ENCODE measurements at regions not wholly inside any gene's neighbourhood (a gene's known extent, or its start where the extent isn't known, plus 50 kb on each side); places are given as distances from the start of the nearest gene placed in this dataset.

GRCh38 chr6:170135821-170136471 lies 154.9 kb downstream of the DLL1 start:
- peak; percentile 39 for DNase-seq (ENCODE audit: low spot score)

DNA sequence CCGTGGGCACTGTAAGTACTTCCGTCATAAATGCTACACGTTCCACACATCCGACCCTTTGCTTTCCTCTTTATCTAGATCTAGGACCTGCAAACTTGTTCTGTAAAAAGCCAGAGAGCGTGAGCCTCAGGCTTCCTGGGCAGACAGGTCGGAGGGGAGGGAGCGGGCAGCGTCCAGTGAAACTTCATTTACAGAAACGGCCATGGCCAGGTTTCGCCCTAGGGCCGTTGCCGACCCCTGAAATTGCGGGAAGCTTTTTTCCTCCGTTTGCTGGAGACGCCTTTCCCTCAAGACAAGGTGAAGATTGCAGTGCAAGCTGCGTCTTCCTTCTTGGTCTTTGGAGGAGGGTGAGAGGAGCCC lies 155.4 kb downstream of the DLL1 start:
- no peak for DNase-seq (ENCODE audit: low spot score)

DNA sequence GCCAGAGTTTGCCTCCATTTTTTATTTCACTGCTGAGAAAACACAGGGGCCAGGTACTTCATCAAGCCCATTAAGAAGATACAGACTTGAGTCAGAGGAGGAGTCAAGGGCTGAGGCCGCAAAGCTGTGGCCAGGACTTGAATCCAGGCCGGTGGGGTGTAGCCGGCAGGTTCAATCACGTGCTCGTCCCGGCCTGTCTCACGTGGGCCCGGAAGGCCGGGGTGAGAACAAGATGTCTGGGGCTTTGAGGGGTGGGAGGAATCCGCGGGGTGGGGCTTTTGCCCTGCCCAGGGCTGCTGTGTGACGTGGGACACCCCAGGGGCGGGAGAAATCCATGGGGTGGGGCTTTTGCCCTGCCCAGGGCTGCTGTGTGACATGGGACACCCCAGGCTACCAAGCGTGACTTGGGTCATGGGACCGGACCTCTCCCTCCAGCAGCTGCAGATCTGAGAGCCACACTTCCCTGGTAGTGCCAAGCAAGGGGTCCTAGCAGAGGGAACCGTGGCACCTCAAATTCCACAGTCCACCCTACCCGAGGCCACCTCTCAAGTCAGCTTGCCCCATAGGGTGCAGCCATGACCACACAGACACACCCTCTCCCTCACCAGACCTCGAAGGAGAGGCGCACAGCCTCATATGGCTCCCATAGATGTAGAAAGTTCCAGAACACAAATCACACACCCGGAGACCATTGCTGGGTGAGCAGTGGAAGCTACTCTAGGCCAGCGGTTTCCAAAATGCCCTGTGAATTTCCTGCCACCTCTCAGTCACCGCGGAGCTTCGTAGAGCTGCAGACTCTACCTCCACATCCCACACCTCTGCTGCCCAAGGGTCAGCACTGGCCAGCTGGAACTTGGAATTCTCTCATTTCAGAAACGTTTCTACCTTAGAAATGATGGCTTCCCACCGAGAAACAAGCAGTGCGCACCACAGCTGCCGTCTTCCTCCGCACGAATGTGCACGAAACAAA lies 156.1 kb downstream of the DLL1 start:
- DNase-seq (ENCODE audit: low spot score) = no peak

- no peak for DNase-seq (ENCODE audit: low spot score)
Measured at GRCh38 chr6:170134031-170134470, 156.8 kb downstream of the DLL1 start.

DNA sequence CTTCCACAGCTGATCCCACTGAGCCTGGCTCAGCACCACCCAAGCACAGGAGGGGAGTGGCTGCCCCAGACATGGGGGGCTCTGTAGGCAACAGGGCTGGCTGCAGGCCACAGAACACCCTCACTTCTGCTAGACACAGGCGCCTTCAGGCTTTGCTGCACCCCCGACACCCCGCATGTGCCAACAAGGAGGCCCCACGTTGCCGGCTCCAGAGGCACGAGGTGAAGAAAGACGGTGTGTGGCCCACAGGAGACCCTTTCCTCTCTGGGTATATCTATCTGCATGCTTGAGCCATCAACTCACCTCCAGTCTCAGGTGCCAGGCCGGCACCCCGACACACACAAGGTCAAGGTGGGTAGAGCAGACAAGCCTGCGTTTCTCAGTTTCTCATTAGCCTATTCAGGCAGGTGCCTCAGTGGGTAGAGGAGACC lies 158.3 kb downstream of the DLL1 start:
- DNase-seq (ENCODE audit: low spot score) = no peak

DNA sequence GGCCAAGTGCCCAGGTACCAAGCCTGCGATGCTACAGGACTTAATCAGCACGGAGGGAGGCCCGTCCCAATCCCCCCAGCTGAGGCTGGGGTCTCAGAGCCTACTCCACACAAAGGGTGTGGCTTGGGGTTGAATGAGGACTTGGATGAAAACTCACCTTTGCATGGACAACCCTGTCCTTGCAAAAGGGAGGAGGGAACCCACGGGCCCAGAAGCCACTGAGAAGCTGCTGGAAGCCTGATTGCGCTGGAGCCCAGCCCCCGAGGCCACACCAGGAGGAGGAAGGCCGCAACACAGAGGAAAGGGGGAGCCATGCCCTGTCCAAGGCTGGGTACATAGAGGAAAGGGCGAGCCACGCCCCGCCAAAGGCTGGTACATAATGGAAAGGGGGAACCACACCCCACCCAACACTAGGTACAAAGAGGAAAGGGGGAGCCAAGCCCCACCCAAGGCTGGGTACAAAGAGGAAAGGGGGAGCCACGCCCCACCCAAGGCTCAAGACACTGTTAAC lies 158.8 kb downstream of the DLL1 start:
- DNase-seq (ENCODE audit: low spot score) = no peak

- DNase-seq (ENCODE audit: low spot score) = no peak
Measured at GRCh38 chr6:170131351-170131750, 159.5 kb downstream of the DLL1 start.

GRCh38 chr6:170130771-170131241 lies 160.1 kb downstream of the DLL1 start:
- no peak for DNase-seq (ENCODE audit: low spot score)

- no peak for DNase-seq (ENCODE audit: low spot score)
Measured at GRCh38 chr6:170130201-170130621, 160.7 kb downstream of the DLL1 start.

DNA sequence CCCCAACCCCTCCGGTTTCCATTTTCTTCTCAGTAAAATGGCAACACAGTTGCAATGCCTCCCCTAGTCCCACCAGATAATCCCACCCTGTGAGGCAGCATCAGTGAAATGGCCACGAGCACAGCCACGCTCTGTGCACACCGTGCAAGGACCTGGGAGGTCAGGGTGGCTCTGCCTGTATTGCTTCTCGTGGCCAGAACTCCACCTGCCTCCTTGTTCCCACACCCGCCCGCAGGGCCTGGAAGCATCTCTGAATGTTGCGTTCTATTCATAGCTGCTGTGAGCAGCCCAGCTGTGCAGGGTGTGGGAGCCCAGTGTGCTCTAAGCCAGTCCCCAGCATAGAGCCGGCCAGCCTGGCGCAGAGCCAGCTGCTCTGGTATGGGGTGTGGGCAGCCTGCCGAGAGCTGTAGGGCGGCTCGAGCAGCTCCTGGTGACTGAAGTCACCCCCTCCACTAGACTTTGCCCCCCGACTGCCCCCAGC lies 161.1 kb downstream of the DLL1 start:
- DNase-seq (ENCODE audit: low spot score) = peak; percentile 36

DNA sequence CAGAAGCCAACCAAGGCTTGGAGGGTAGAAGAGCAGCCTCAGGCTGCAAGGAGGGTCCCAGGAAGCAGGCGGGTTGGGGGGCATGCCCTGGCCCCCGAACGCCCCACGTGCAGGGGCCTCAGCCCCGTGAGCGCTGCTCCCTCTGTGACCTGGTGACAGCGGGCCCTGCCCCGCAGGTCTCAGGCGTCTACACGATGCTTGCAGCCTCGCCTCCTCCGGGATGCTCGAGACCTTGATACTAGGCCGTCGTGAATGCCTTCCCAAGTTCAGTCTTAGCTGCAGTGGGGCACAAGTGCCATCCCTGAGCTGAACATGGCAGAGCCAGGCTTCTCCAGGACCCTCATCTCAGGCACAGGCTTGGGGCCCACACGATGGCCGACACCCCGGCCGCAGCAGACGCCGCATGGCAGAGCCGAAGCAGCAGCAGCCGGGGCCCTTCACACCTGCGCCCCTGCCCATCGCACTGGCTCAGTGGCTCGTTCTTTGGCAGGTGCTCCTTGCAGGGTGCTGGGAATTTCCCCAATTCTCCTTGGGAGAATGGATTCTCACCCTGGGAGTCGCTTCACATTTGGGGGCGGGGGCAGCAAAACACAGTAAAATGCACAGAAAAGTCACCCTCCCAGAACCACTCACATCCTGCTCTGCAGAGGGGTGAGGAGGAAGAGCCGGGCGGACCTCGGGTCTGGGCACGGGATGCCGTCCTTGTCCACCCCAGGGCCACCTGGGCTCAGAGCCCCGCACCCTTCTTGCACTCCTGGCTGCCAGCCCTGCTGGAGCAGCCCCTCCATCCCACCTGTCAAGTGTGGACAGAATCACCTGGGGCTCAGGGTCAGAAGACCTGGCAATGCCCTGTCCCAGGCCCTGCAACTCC lies 161.8 kb downstream of the DLL1 start:
- DNase-seq (ENCODE audit: low spot score) = no peak

DNA sequence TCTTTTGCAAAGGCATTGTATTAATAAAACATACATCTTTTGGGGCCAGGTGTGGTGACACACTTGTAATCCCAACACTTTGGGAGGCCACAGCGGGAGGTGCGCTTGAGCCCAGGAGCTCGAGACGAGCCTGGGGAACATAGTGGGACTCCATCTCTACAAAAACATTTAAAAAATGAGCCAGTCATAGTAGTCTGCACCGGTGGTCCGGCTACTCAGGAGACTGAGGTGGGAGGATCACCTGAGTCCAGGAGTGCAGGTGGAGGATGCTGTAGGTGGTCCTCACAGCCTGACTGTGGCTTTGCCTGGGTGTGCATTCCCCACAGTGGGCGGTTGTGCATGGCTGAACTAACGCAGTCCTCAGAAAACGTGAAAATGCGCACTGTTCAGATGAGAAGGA lies 162.5 kb downstream of the DLL1 start:
- no peak for DNase-seq (ENCODE audit: low spot score)

DNA sequence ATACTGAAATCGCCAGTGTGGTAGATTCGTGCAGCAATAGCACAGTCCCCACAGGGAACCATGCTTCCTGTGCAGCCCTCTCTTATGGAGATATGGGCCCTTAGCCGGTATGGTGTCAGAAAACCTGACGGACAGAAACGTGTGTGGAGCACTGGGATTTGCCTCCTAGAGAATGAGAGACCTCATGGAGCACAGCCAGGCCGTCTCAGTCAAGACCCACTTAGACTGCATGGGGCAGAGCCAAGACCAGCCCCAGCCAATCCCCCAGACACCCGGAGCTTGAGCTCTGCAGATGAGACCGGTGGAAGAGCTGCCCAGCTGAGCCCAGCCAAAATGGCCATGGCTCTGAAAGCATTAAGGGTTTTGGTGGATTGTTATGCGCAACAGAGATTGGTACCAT lies 163.7 kb downstream of the DLL1 start:
- no peak for DNase-seq (ENCODE audit: low spot score)

DNA sequence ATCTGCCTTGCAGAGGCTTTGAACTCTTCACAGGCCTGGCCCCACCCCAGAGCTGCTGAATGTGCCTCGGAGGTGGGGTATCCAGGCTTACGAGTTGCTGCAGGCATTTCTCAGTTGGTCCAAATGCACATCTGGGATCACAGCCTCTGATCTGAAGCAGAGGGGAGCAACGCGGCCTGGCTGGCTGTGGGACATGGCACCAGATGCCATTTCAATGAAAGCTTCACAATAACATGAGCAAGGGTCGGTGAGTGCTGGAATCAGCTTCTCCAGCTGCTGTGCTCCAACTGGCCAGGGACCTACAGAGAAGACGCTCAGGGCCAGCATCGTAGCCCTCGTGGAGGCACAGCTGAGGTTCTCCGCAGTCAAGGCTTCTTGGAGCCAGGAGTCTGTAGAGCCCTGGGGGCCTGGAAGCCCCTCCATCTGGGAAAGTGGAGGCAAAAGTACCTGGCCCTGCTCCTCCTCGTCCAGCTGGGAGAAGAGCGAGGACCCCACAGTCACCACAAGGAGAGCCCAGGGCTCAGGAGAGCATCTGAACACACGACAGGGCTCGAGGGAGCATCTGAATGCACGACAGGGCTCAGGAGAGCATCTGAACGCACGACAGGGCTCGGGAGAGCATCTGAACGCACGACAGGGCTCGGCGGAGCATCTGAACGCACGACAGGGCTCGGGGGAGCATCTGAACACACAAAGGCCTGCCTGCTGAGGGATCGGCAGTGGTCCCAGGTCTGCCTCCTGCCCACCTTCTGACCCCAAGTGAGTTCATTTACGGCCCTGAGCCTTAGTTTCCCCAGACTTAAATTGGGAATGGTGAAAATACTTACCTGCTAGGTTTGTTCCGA lies 165.2 kb downstream of the DLL1 start:
- DNase-seq (ENCODE audit: low spot score) = no peak

DNA sequence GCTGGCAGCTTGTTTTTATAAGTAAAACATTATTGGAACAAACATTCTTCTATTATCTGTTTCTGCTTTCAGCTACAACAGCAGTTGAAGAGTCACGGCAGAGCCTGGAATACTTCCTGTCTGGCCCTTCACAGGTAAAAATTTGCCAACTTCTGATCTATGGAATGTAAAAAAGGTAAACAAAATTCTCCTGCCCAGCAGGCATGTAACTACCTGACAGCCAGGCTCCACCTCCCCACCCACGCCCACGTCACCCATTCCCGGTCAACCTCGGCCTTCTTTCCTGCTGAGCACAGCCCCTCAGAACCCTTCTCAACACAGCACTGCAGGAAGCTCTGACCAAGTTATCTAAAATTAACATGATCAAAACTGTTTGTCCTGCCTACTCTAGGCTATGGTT lies 166.0 kb downstream of the DLL1 start:
- DNase-seq (ENCODE audit: low spot score) = no peak

DNA sequence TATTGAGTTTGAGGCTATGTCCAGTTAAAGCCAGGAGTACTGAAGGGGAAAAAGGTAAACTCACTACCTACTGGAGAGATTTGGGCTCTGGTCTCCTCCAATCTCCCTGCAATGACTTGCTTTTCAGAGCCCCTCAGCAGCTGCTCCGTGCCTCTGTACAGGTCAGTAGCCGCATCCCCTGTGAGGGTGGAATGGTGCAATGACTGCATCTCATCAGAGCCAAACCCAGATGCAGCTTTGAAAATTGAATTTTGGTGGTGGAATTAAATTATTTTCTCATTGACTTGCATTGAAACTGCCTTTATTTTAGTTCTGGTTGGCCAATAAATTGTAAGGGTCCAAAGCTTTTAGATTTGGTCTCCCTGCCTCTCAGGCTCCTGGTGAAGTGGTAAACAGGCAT lies 166.7 kb downstream of the DLL1 start:
- DNase-seq (ENCODE audit: low spot score) = peak; percentile 82

DNA sequence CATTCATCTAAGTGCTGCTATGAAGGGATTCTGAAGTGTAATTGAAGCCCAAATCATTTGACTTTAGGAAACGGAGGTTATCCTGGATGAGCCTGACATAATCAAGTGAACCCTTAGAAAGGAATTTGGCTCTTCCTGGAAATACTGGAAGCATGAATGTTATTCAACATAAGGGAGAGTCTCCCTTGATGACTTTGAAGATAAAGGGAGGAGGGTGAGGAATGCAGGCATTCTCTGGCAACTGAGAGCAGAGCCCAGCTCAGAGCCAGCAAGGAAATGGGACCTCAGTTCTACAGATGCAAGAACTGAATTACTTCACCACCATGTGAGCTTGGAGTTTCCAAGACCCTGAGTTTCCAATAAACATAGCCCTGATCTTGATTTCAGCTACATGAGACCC lies 168.2 kb downstream of the DLL1 start:
- DNase-seq (ENCODE audit: low spot score) = no peak

- no peak for DNase-seq (ENCODE audit: low spot score)
Measured at GRCh38 chr6:170117111-170117972, 173.5 kb downstream of the DLL1 start.

DNA sequence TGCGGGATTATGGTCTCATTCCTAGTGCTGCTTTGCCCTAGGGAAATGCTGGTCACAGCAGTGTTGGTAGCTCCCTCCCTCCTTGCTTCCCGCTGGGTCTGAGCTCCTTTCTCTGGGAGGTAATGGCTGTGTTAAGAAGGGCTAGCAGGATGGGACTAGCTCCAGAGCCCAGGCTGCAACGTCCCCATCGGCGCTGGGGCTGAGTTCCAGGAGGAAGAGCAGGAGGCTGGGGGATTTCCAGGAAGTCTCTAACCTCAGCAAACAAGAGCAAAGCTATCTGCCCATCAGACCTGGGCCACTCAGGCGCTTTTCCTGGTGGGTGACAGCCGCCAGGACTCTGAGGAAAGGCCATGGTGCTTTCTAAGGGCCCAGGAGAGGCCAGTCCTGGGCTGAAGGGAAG lies 174.2 kb downstream of the DLL1 start:
- DNase-seq (ENCODE audit: low spot score) = no peak

Measured in SK-N-DZ (cell line).